ENCODE measurements at regions not wholly inside any gene's neighbourhood (a gene's known extent, or its start where the extent isn't known, plus 50 kb on each side); places are given as distances from the start of the nearest gene placed in this dataset.
A peak's percentile ranks its signal among the peaks of the same experiment; 100 is the strongest.

DNA sequence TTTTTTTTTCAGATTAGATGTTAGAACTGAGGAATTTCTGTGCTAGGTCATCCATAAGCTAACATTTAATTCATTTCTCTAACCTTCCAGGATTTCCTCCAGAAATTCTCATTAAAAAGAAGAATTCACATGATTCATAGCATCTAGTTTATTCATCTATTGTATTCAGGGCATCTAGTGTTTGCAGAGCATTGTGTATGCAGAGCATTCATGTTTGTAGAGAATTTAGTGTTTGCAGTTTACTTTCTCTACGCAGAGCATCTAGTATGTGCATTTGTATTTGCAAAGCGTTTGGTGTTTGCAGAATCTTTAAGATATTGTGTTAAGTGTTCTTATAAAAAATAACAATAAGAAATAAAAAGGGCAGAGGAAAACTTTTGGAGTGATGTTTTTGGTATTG is 491.1 kb downstream of the MTRR start (continued):
- TF ChIP-seq FOSL2 (IDR thresholded peaks at IDR 0.05) (no peak), FOSL2 (CRISPR knock-in tag; IDR thresholded peaks at IDR 0.05) (no peak), RARB (CRISPR knock-in tag; IDR thresholded peaks at IDR 0.05) (no peak), BHLHE40 (IDR thresholded peaks at IDR 0.05; ENCODE audit: low read depth, low read length) (no peak)
- TF ChIP-seq, protein P1, sequence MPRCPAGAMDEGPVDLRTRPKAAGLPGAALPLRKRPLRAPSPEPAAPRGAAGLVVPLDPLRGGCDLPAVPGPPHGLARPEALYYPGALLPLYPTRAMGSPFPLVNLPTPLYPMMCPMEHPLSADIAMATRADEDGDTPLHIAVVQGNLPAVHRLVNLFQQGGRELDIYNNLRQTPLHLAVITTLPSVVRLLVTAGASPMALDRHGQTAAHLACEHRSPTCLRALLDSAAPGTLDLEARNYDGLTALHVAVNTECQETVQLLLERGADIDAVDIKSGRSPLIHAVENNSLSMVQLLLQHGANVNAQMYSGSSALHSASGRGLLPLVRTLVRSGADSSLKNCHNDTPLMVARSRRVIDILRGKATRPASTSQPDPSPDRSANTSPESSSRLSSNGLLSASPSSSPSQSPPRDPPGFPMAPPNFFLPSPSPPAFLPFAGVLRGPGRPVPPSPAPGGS (IDR thresholded peaks at IDR 0.05), result no peak

DNA sequence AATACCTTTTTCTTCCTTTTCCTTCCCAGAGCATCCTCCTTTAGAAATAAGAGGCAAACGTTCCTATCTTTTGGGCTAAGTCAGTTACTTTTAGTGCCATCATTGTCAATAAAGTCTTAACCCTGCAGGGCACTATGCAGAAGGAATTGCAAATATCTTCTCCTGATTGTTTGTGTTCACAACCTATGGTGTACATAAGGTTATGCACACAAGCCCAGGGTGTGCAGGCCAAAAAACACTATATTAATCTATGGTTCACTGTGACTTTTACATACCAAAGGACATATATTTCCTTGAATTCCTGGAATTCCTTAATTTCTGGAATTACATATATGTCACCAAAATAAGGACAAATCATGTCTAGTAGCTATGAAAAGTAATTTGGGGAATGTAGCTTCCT is 493.5 kb downstream of the MTRR start:
- ATAC-seq (no peak), FAIRE-seq (no peak), DNase-seq (ENCODE audit: low read depth in 1 of 2, low spot score in 1 of 2) (no peak)
- ChIA-PET CTCF (no interaction called here), POLR2A (no interaction called here)
- WGBS (ENCODE audit: missing lambda C conversion rate), result 0% methylated on average over 1 of the region's 1 CpG
- H3K9me3 ChIP-seq, result no peaks in the 10 kb centered on the region
- TF ChIP-seq MYC (IDR thresholded peaks at IDR 0.05; ENCODE audit: borderline replicate concordance, low read length), result no peak
- TF ChIP-seq, protein P2, sequence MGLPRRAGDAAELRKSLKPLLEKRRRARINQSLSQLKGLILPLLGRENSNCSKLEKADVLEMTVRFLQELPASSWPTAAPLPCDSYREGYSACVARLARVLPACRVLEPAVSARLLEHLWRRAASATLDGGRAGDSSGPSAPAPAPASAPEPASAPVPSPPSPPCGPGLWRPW (IDR thresholded peaks at IDR 0.05), result no peak
- TF ChIP-seq, protein P3, sequence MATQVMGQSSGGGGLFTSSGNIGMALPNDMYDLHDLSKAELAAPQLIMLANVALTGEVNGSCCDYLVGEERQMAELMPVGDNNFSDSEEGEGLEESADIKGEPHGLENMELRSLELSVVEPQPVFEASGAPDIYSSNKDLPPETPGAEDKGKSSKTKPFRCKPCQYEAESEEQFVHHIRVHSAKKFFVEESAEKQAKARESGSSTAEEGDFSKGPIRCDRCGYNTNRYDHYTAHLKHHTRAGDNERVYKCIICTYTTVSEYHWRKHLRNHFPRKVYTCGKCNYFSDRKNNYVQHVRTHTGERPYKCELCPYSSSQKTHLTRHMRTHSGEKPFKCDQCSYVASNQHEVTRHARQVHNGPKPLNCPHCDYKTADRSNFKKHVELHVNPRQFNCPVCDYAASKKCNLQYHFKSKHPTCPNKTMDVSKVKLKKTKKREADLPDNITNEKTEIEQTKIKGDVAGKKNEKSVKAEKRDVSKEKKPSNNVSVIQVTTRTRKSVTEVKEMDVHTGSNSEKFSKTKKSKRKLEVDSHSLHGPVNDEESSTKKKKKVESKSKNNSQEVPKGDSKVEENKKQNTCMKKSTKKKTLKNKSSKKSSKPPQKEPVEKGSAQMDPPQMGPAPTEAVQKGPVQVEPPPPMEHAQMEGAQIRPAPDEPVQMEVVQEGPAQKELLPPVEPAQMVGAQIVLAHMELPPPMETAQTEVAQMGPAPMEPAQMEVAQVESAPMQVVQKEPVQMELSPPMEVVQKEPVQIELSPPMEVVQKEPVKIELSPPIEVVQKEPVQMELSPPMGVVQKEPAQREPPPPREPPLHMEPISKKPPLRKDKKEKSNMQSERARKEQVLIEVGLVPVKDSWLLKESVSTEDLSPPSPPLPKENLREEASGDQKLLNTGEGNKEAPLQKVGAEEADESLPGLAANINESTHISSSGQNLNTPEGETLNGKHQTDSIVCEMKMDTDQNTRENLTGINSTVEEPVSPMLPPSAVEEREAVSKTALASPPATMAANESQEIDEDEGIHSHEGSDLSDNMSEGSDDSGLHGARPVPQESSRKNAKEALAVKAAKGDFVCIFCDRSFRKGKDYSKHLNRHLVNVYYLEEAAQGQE (IDR thresholded peaks at IDR 0.05), result no peak
- no peak for TF ChIP-seq FOSB (CRISPR knock-in tag; IDR thresholded peaks at IDR 0.05)
- TF ChIP-seq ZC3H11A (IDR thresholded peaks at IDR 0.05), result no peak
- TF ChIP-seq MAZ (IDR thresholded peaks at IDR 0.05; ENCODE audit: borderline replicate concordance, low read depth, low read length), result no peak
- TF ChIP-seq EHMT2 (IDR thresholded peaks at IDR 0.05; ENCODE audit: low read depth), result no peak
- TF ChIP-seq TP53 (CRISPR knock-in tag; IDR thresholded peaks at IDR 0.05), result no peak
- TF ChIP-seq CHD4 (IDR thresholded peaks at IDR 0.05; ENCODE audit: borderline replicate concordance), result no peak
- TF ChIP-seq RFX5 (IDR thresholded peaks at IDR 0.05), result no peak
- no peak for TF ChIP-seq JUNB (IDR thresholded peaks at IDR 0.05)
- TF ChIP-seq HOXB13 (CRISPR knock-in tag; IDR thresholded peaks at IDR 0.05; ENCODE audit: low read depth), result no peak
- TF ChIP-seq ZSCAN20 (CRISPR knock-in tag; IDR thresholded peaks at IDR 0.05), result no peak
- no peak for TF ChIP-seq EHF (CRISPR knock-in tag; IDR thresholded peaks at IDR 0.05)
- H3K4me1 ChIP-seq, result no peaks in the 10 kb centered on the region
- no peak overlapping the region for H3K4me2 ChIP-seq
- H3K27ac ChIP-seq, result no peak overlapping the region
- no peak overlapping the region for H3K4me3 ChIP-seq

DNA sequence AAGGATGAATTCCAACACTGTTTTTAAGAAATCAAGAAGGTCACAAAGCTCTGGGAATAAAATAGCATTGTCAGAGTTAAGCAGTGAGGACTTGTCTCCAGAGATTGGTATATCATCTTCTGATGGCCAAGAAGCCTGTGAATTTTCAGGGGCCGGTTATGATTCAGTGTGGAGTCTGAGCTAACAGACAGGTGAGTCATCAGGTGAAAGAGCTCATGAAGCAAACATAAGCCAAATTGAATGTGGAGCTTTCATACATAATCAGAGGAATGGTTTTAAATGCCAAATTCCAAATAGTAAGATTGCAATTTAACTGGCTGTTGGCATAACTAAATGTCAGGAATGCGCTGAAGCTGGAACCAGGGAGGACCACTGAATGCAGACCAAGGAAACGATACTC is 494.2 kb downstream of the MTRR start:
- WGBS (ENCODE audit: missing lambda C conversion rate), result 4% methylated on average over 3 of the region's 3 CpGs
- ATAC-seq, result no peak
- CTCF ChIA-PET, result no interaction called here
- FAIRE-seq, result no peak
- Histone ChIP-seq H3K4me3 (no peak overlapping the region), H3K27ac (no peak overlapping the region), H3K4me1 (no peaks in the 10 kb centered on the region), H3K9me3 (no peaks in the 10 kb centered on the region), H3K4me2 (no peak overlapping the region)
- DNase-seq (ENCODE audit: low read depth in 1 of 2, low spot score in 1 of 2), result no peak
- POLR2A ChIA-PET, result no interaction called here
- TF ChIP-seq BHLHE40 (IDR thresholded peaks at IDR 0.05; ENCODE audit: low read depth, low read length), result no peak
- no peak for TF ChIP-seq RFX5 (IDR thresholded peaks at IDR 0.05)
- no peak for TF ChIP-seq TP53 (CRISPR knock-in tag; IDR thresholded peaks at IDR 0.05)
- TF ChIP-seq MAFK (IDR thresholded peaks at IDR 0.05; ENCODE audit: partially characterized antibody), result no peak
- no peak for TF ChIP-seq MYC (IDR thresholded peaks at IDR 0.05; ENCODE audit: borderline replicate concordance, low read length)
- no peak for TF ChIP-seq FOSL2 (IDR thresholded peaks at IDR 0.05)
- peak; percentile 45 for TF ChIP-seq FOSL2 (CRISPR knock-in tag; IDR thresholded peaks at IDR 0.05)
- TF ChIP-seq, protein P4, sequence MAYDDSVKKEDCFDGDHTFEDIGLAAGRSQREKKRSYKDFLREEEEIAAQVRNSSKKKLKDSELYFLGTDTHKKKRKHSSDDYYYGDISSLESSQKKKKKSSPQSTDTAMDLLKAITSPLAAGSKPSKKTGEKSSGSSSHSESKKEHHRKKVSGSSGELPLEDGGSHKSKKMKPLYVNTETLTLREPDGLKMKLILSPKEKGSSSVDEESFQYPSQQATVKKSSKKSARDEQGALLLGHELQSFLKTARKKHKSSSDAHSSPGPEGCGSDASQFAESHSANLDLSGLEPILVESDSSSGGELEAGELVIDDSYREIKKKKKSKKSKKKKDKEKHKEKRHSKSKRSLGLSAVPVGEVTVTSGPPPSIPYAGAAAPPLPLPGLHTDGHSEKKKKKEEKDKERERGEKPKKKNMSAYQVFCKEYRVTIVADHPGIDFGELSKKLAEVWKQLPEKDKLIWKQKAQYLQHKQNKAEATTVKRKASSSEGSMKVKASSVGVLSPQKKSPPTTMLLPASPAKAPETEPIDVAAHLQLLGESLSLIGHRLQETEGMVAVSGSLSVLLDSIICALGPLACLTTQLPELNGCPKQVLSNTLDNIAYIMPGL (CRISPR knock-in tag; IDR thresholded peaks at IDR 0.05; ENCODE audit: borderline replicate concordance), result no peak
- no peak for TF ChIP-seq ZFP36 (IDR thresholded peaks at IDR 0.05; ENCODE audit: borderline replicate concordance, partially characterized antibody)
